Endothelial cell of umbilical vein (primary cell): ENCODE measurements at regions not wholly inside any gene's neighbourhood (a gene's known extent, or its start where the extent isn't known, plus 50 kb on each side); places are given as distances from the start of the nearest gene placed in this dataset.

ENCODE experiments used
- BruUV-seq: library from RNA; stranded (reverse); fragments of 400-500 nt; replicated peaks from 2 replicates; lab custom pipeline; 2021; lab: Mats Ljungman, UMichigan
- CTCF ChIA-PET: fragments of 300-600, 350-600 bp; sonication (Branson Sonifier 250); formaldehyde crosslinking; loops from one replicate; lab custom pipeline; 2021; ENCODE audit warnings: antibody characterized with exemption, inconsistent platforms; lab: Charles Lee
- POLR2A ChIA-PET: fragments of 300-600, 350-600 bp; sonication (Branson Sonifier 250); formaldehyde crosslinking; loops from one replicate; lab custom pipeline; 2021; ENCODE audit warnings: antibody characterized with exemption, inconsistent platforms; lab: Charles Lee
- DNase-seq: peaks from one replicate; pipeline ENCODE4 v3.0.0-alpha.2; 2011; ENCODE audit warnings: low read depth, low spot score
- FAIRE-seq: peaks from 2 replicates; lab custom pipeline; 2011; peaks lifted over from hg19 to GRCh38; lab: Jason Lieb, UNC
- H2AFZ ChIP-seq: 2 replicates; pipeline ENCODE4 v1.6.0; 2012; ENCODE audit warnings: low read depth, low read length, control low read depth, inconsistent platforms
- H3K27ac ChIP-seq: 2 replicates; pipeline ENCODE4 v1.5.1; 2011; ENCODE audit warnings: low read depth, mild to moderate bottlenecking, control low read depth, low read length, moderate library complexity; ENCODE audit not compliant: insufficient read depth
- H3K27me3 ChIP-seq, 2 experiments: 2 replicates each; pipeline versions ENCODE4 v1.6.0 to v1.6.1; 2011; ENCODE audit warnings: low read length in 2 of 2, mixed read lengths in 1 of 2; ENCODE audit not compliant: control insufficient read depth in 2 of 2, insufficient read depth in 2 of 2
- H3K36me3 ChIP-seq, 2 experiments: 2 replicates in 1 of 2; 3 replicates in 1 of 2; pipeline ENCODE4 v1.5.1; 2011; ENCODE audit warnings: low read length in 2 of 2, mild to moderate bottlenecking in 1 of 2, moderate library complexity in 1 of 2; ENCODE audit not compliant: control insufficient read depth in 2 of 2, insufficient read depth in 2 of 2; ENCODE audit errors: extremely low read depth in 1 of 2
- H3K4me1 ChIP-seq: 3 replicates; pipeline ENCODE4 v1.5.1; 2011; ENCODE audit warnings: mild to moderate bottlenecking, low read length; ENCODE audit not compliant: control insufficient read depth, insufficient read depth; ENCODE audit errors: extremely low read depth
- H3K4me2 ChIP-seq: 2 replicates; pipeline ENCODE4 v1.6.1; 2011; ENCODE audit warnings: low read length, control low read depth, mixed read lengths; ENCODE audit not compliant: insufficient read depth
- H3K4me3 ChIP-seq, 3 experiments: fragments of 200-600 bp in 1 of 3; sonication (generic), shearing (Covaris generic) in 1 of 3; replicated peaks in 1 of 3; 2 replicates each; pipeline ENCODE4 v1.5.1; 2011 to 2016; ENCODE audit warnings: control low read depth in 3 of 3, low read length in 3 of 3, mild to moderate bottlenecking in 2 of 3, inconsistent platforms in 1 of 3, low read depth in 1 of 3, moderate library complexity in 1 of 3; ENCODE audit not compliant: insufficient read depth in 1 of 3
- H3K79me2 ChIP-seq: 2 replicates; pipeline ENCODE4 v1.6.0; 2012; ENCODE audit warnings: low read length, inconsistent platforms; ENCODE audit not compliant: control insufficient read depth, insufficient read depth
- H3K9ac ChIP-seq: replicated peaks from 2 replicates; pipeline ENCODE3; 2011; ENCODE audit warnings: low read length, control low read depth; ENCODE audit not compliant: insufficient read depth; ENCODE audit errors: extremely low read depth
- H3K9me1 ChIP-seq: replicated peaks from 3 replicates; pipeline ENCODE4 v1.6.0; 2011; ENCODE audit warnings: mild to moderate bottlenecking, low read length; ENCODE audit not compliant: control insufficient read depth, insufficient read depth; ENCODE audit errors: extremely low read depth
- H3K9me3 ChIP-seq: replicated peaks from 2 replicates; pipeline ENCODE4 v1.5.1; 2012; ENCODE audit warnings: low read length, inconsistent platforms; ENCODE audit not compliant: control insufficient read depth, insufficient read depth
- H4K20me1 ChIP-seq: replicated peaks from 2 replicates; pipeline ENCODE3; 2011; ENCODE audit warnings: mild to moderate bottlenecking, low read length; ENCODE audit not compliant: control insufficient read depth, insufficient read depth; ENCODE audit errors: extremely low read depth
- CTCF ChIP-seq, 2 donors: IDR thresholded peaks; 1 replicate in 1 of 2; 2 replicates in 1 of 2; pipeline ENCODE4 v1.5.1; 2011; ENCODE audit warnings: low read length in 2 of 2, mild to moderate bottlenecking in 2 of 2, moderate library complexity in 2 of 2, control low read depth in 1 of 2, inconsistent platforms in 1 of 2, low read depth in 1 of 2; ENCODE audit not compliant: insufficient read depth in 1 of 2; ENCODE audit errors: extremely low read depth in 1 of 2
- EZH2 ChIP-seq: IDR thresholded peaks from 2 replicates; pipeline ENCODE4 v1.6.1; 2012; ENCODE audit warnings: borderline replicate concordance, low read depth, mild to moderate bottlenecking, moderate library complexity, low read length, inconsistent platforms; ENCODE audit not compliant: severe bottlenecking
- FOS ChIP-seq: IDR thresholded peaks from 2 replicates; pipeline ENCODE4 v1.6.1; 2011; ENCODE audit warnings: mild to moderate bottlenecking, low read length, moderate library complexity, borderline replicate concordance; ENCODE audit not compliant: insufficient read depth
- GATA2 ChIP-seq: IDR thresholded peaks from 2 replicates; pipeline ENCODE4 v1.7.0; 2011; ENCODE audit warnings: low read depth, mild to moderate bottlenecking, moderate library complexity, mixed read lengths, low read length; ENCODE audit not compliant: insufficient read length, insufficient read depth
- JUN ChIP-seq: IDR thresholded peaks from 2 replicates; pipeline ENCODE4 v1.6.1; 2011; ENCODE audit warnings: borderline replicate concordance, low read depth; ENCODE audit not compliant: insufficient read length, insufficient read depth
- MYC ChIP-seq: IDR thresholded peaks from one replicate; pipeline ENCODE4 v1.6.1; 2011; ENCODE audit warnings: mild to moderate bottlenecking, low read depth, low read length
- POLR2A ChIP-seq: IDR thresholded peaks from 2 replicates; pipeline ENCODE4 v1.6.1; 2012; ENCODE audit warnings: low read depth, mild to moderate bottlenecking, control low read depth, low read length
- POLR2AphosphoS5 ChIP-seq: IDR thresholded peaks from 2 replicates; pipeline ENCODE4 v1.6.1; 2012; ENCODE audit warnings: low read depth, mild to moderate bottlenecking, control low read depth, low read length, moderate library complexity; ENCODE audit not compliant: insufficient read depth
- dilution Hi-C: fragments of 300-500 bp; cut with MboI; formaldehyde crosslinking; loops from one replicate; pipeline ENCODE4 v1.15.0; 2019; ENCODE audit warnings: low sequenced_read_pairs; ENCODE audit not compliant: extremely low pct_ligation_motif_present
- intact Hi-C: fragments of 100-400 bp; cut with micrococcal nuclease; formaldehyde crosslinking; loops from one replicate; pipeline ENCODE4 v1.10.0; 2022
- TF ChIP-seq, protein P1 (sequence below): IDR thresholded peaks from 2 replicates; pipeline ENCODE4 v1.6.1; 2011; ENCODE audit not compliant: insufficient read depth, insufficient read length

- Histone ChIP-seq H3K27ac (no peak overlapping the region), H3K79me2 (no peaks in the 10 kb centered on the region), H3K9me3 (no peaks in the 10 kb centered on the region), H3K4me3 (no peak overlapping the region), H2AFZ (no peak overlapping the region), H3K27me3 (no peaks in the 10 kb centered on the region), H3K9ac (no peak overlapping the region), H3K9me1 (no peaks in the 10 kb centered on the region), H4K20me1 (no peaks in the 10 kb centered on the region), H3K36me3 (no peaks in the 10 kb centered on the region), H3K4me2 (no peak overlapping the region), H3K4me1 (no peaks in the 10 kb centered on the region)
- dilution Hi-C loops, result no loop called here
- ChIA-PET CTCF (no interaction called here), POLR2A (no interaction called here)
- no peak for DNase-seq
- BruUV-seq, result no TSS peak
- intact Hi-C loops, result no loop called here
- no peak for FAIRE-seq
- TF ChIP-seq CTCF (IDR thresholded peaks at IDR 0.05; ENCODE audit: extremely low read depth in 1 of 2, insufficient read depth in 1 of 2, low read depth in 1 of 2, low read length in 2 of 2), result no peak
- no peak for TF ChIP-seq JUN
- no peak for TF ChIP-seq POLR2A
- TF ChIP-seq MYC, result no peak
- no peak for TF ChIP-seq GATA2
- TF ChIP-seq, protein P1, sequence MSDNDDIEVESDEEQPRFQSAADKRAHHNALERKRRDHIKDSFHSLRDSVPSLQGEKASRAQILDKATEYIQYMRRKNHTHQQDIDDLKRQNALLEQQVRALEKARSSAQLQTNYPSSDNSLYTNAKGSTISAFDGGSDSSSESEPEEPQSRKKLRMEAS, result no peak
- TF ChIP-seq EZH2, result no peak
- no peak for TF ChIP-seq FOS
- TF ChIP-seq POLR2AphosphoS5, result no peak
Observed at GRCh38 chr4:103402198-103402597, 204.1 kb upstream of the CENPE start.
